HG03460 (cell line): ENCODE measurements at regions not wholly inside any gene's neighbourhood (a gene's known extent, or its start where the extent isn't known, plus 50 kb on each side); places are given as distances from the start of the nearest gene placed in this dataset.
"Not testable (repeated sequence)": the region's sequence is repeated elsewhere in the genome, so short reads cannot be mapped to it uniquely, and the experiment has no call there.

ENCODE experiments used
- ATAC-seq: cut with Tn5 transposase; IDR thresholded peaks from one replicate; pipeline ENCODE4 v1.9.1; 2021; ENCODE audit not compliant: unreplicated experiment

DNA sequence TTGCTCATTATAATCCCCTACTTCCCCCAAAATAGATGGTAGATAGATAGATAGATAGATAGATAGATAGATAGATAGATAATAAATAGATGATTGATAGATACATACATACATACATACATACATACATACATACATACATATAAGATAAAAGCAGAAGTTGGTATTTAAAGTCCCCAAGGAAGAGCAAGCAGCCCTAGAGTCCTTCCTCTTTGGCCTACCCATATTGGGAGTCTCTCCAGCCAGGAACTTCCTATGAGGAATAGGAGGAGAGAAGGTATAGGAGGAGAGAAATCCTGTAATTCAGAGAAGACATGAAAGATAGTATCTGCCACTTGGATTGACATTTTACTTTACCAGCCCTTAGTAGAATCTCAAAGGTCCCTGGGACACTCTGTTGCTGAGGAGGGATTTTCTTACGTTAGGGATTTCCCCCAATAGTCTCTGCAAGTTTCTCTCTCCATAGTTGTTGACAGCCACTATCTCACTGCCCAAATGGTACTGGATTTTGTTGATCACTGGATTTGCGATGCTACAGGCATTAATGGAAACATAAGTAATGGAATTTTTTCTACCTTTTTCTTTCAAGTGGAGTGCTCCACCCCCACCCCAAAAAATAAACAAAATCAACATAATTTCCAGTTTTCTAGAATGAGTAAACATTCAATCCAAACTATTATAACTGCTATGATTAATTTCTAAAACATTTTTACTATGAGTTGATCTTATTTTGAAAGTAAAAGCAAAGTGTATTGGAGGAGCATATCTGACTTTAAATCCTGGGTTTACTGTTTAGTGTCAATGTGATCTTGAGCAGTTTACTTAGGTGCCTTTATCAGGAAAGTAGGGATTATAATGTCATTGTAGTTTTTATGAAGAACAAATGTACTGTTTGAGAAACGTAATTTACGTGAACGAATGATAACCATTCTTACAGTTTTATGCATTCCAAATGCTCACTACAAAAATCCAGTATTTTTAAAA lies 93.2 kb upstream of the TNFSF4 start:
- no peak for ATAC-seq

DNA sequence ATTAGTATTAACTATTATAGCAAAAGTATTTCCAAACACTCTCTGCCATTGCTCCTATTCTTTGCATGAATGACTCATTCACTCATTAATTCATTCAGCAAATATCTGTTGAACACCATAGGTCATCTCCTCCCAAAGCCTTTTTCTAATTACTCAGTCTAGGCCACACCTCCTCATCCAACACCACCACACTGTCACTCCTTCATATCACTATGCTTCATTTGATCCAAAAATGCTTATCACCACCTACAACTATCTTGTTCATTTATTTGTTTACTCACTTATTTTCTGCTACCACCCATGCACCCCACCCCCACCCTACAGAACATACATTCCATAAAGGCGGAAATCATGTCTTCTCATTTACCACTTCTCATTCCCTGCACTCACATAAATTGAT lies 94.4 kb upstream of the TNFSF4 start:
- ATAC-seq, result no peak

DNA sequence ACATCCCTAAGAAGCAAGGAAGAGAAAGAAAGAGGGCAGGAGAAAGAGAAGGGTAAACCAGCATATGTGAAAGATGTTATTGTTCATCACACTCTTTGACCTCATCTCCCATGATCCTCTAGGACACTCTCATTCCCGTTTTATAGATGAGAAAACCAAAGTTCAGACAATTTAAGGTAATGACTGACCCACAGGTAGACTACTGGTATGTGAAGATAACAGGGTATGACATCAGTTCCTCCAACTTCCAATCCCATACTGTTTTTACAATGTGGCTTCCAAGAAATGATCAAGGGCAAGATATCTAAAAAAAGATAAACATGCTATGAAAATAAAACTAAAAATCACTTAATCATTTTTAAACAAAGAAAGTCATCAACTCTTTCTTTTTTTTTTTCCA lies 95.2 kb upstream of the TNFSF4 start:
- no peak for ATAC-seq

DNA sequence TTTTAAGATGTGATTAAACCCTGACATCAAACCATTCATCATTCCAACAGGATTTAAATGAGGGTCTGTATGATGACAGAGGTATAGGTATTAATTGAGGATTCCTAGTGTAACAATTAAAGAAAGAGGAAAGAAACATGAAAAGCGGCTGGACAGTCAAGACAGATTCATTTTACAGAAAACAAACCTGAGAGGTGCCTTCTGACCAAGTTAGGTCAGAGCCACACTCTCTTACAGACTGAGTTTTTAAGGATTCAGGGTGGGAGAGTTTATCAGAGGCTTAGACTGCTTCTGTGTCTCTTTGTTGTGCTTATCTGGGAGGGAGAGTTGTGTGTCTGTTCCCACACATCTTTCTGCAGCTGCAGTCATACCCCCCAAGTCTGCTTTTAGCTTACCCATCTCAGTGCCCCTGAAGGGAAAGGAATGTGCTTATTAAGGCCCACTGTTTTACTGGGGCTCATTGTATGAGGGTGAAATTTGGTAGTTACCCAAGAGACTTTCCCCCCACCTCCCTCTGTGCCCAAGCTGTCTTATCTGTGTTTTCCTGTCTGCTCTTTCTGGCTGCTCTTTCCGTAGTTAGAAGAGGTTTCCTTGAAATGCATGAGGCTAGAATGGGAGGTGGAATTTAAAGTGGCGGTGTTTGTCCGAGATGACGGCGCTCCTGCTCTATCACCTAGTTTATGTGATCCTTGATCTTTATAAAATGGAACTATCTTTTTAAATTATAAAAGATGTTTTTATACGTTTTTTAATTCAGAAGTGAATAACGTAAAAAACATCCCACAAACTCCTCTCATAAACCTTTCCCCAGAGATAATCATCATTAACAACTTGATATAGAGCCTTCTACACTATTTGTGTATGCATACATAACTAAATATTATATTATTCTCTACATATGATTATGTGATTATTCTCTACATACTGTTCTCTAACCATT lies 96.0 kb upstream of the TNFSF4 start:
- no peak for ATAC-seq

DNA sequence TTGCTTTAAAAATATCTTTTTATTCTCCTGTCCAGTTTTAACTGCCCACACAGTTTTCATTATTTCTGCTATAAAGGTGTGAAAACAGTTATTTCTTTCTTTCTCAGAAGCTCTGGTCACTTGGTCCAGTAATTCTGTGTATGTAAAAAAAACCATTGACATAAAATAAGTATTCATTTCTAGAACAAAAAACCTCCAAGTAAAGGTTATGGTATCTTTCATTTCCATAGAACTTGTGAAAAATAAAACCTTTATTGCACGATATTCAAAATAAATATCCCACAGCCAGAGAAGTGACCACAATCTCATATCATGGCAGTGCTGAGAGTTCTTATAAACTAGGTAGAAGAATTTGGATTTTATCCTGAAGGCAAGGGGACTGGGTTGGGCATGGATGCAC lies 96.9 kb upstream of the TNFSF4 start:
- ATAC-seq, result no peak

DNA sequence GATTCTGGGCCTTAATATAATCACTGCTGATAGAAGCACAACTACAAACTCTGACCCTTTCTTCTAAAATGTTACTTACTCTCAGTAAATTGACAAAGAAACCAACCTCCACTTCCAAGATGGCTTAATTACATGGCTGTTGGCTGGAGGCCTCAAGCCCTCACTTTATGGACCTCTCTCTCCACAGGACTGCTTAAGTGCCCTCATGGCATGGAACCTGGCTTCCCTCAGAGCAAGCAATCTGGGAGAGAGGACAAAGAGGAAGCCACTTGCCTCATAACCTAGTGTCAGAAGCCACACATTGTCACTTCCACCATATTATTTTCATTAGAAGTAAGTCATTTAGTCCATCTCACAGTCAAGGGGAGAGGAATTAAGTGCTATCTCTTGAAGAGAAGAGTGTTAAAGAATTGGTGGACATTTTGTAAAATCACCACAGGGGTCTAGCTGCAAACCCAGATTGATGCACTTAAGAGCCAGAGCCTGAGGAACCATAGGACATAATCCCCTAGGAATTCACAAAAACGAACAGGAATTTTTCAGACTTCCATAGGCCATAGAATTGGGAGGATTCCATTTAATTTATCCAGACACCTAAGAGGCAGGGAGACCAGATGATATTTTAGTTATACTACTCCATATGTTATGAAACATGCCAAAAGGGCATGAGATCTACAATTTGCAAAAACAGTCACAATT lies 97.5 kb upstream of the TNFSF4 start:
- ATAC-seq, result no peak

DNA sequence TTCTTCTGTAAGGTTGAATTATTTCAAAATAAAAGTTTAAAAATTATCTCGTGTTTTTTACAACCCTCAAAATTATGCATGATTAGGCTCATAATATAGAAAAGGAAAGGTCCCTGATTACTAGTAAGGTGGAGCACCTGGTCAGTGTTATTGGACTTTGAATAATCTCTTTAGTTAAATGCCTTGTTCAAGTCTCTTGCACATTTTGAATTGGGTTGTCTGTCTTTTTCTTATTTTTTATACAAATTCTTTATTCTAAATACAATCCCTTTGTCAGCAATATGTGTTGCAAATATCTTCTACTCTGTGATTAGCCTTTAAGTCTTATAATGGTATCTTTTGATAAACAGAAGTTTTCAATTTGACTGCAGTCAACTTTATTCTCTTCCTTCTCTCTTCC lies 100.7 kb upstream of the TNFSF4 start:
- ATAC-seq, result no peak

DNA sequence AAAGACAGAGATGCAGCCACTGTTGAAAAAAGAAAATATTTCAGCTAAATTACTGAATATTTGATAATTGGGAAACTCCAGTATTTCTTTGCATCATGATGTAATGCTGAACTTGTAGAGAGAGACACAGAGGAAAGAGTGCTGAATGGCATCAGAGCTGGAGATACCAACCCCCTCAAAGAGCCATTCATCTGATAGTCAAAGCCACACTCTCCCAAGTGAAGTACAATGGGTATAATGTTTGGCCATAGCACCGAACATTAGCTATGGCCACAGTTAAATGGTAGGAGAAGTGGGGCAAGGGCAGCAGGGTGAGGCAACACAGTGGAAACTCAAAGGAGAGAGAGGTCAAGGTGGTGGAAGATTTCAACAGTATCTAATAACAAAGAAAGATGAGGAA lies 107.5 kb upstream of the TNFSF4 start:
- ATAC-seq, result no peak

DNA sequence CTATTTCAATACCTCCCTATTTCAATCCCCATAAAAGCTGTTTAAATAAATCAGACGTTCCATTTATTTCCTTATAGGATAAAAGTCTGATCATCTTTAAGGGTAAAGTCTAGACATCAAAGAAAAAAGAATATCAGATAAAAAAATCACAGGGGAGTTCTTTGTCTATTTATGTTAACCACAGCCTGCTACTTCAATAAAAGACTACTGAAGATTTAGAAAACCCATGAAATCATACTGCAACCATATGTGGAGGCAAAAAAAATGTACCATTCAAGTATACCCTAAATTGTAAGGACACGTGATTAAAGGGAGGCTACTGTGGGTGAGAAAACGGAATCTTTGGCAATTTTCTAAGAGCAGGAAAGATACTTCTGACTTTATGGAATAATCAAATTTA lies 108.2 kb upstream of the TNFSF4 start:
- no peak for ATAC-seq

DNA sequence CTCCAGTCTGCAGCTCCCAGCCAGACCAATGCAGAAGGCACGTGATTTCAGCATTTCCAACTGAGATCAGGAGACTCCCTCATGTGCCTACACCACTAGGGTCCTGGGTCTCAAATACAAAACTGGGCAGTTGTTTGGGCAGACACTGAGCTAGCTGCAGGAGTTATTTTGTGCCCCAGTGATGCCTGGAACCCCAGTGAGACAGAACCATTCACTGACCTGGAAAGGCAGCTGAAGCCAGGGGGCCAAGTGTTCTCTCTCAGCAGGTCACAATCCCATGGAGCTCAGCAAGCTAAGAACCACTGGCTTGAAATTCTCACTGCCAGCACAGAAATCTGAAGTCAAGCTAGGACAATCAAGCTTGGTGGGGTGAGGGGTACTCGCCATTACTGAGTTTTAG lies 111.7 kb upstream of the TNFSF4 start:
- ATAC-seq, result no peak

DNA sequence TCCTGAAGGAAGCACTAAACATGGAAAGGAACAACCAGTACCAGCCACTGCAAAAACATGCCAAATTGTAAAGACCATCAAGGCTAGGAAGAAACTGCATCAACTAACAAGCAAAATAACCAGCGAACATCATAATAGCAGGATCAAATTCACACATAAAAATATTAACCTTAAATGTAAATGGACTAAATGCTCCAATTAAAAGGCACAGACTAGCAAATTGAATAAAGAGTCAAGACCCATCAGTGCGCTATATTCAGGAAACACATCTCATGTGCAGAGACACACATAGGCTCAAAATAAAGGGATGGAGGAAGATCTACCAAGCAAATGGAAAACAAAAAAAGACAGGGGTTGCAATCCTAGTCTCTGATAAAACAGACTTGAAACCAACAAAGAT lies 117.2 kb upstream of the TNFSF4 start:
- ATAC-seq, result not testable (repeated sequence)

DNA sequence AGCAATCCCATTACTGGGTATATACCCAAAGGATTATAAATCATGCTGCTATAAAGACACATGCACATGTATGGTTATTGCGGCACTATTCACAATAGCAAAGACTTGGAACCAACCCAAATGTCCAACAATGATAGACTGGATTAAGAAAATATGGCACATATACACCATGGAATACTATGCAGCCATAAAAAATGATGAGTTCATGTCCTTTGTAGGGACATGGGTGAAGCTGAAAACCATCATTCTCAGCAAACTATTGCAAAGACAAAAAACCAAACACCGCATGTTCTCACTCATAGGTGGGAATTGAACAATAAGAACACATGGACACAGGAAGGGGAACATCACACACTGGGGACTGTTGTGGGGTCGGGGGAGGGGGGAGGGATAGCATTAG lies 120.9 kb upstream of the TNFSF4 start:
- not testable (repeated sequence) for ATAC-seq

DNA sequence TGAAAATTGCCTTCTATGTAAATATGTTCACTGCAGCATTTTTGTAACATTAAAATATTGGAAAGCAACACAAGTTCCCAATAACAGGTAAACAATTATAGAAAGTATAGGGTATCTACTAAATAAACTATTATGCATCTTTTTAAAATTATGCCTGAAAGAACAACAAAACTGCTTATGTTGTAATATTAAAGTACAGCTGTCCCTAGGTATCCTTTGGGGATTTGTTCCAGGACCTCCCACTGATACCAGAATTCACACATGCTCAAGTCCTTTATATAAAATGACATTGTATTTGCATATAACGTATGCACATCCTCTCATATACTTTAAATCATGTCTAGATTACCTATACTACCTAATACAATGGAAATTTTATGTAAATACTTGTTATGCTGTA lies 121.8 kb upstream of the TNFSF4 start:
- ATAC-seq, result no peak

DNA sequence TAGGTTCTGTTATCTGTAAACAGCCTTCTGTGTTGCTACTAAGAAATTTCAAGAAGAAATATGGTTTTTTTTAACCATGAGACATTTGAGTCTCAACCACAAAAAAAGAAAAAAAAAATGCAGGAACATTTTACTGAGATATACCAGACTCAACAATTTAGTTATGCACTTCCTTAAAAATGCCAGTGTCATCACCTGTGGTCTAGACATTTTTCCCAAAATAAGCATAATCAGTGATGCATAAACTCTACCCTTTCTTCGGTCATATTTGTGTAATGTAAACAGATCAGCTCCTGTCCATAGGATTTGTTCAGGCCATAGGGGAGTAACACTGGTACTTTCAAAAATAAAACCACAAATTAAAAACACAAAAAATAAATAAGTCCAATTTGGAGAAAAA lies 122.6 kb upstream of the TNFSF4 start:
- ATAC-seq, result no peak

DNA sequence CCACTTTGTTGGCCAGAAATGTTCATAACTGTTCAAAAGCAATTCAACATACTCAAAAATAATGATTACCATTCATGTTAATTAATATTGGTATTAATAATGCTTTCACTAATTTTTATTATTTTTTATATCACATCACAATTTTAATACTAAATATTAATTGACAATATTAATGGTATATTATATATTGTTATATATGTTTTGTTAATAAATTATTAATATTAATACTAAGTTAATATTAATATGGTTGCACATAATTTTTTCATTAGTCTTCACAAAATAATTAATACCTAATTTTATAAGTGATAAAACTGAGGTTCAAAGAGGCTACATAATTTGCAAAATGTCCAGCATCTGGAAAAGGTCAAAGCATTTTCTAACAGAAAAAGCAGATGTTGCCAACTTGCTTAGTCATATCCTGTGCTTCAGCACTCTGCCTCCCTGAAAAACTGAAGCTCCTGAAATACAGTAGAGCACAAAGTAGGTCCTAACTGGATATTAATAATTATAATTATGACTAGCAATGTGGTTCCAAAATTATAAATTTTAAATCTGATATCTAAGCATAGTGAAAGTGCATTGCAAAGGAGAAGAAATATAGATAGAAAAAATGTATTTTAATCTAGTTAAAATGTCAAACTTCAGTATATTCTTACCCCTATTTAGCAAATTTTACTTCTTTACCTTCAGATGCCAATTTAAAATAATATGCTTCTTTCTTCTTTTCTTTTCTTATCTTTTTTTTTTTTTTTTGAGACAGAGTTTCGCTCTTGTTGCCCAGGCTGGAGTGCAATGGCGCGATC lies 123.2 kb upstream of the TNFSF4 start:
- no peak for ATAC-seq

DNA sequence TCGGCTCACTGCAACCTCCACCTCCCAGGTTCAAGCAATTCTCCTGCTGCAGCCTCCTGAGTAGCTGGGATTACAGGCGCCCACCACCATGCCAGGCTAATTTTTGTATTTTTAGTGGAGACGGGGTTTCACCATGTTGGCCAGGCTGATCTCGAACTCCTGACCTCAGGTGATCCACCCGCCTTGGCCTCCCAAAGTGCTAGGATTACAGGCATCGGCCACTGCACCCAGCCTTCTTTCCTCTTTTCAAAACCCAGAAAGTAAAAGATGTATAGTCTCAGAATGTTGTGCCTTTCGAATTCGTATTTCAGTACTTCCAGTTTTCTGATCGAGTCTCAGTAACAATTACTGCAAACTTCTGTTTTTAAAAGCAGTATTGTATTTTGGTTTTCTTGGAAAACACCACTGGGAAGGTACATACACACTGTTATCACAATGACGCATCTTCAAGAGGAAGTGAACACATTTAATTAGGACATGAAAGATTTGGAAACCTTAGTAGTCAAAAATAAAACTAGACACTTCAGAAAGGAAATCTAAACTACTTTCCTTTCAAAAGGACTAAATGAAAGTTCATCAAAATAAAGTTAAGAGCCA lies 123.9 kb upstream of the TNFSF4 start:
- not testable (repeated sequence) for ATAC-seq

DNA sequence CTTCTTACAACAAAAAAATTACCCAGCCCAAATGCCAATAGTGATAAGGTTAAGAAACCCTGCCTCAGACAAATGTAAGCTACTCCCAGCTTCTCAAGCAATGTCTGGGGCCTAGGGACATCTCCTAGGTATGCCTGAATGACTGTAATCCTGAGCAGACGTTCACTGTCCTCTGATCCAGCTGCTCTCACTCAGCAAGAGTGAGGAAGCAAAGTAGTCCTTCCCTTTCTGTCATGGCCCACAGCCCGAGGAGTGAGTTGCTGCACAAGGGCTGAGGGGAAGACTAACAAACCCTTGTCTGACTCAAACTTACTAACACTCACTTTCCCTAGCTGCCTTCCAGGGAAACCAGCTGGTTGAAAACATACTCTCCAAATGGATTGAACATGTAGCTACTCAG lies 124.9 kb upstream of the TNFSF4 start:
- no peak for ATAC-seq

DNA sequence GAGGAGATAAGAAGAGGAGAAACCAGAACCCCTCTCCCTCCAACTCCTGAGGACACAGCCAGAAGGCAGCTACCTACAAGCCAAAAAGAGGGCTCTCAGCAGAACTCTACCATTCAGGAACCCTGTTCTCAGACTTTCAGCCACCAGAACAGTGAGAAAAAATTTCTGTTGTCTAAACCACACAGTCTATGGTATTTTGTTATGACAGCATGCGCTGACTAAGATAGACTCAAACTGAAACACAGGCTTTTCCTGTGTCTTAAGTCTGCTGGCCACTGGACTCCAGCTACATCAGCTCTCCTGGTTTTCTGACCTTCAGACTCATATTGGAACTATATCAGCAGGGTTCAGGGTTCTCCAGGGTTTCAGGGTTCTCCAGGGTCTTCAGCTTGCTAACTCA lies 126.5 kb upstream of the TNFSF4 start:
- peak; percentile 67 for ATAC-seq

DNA sequence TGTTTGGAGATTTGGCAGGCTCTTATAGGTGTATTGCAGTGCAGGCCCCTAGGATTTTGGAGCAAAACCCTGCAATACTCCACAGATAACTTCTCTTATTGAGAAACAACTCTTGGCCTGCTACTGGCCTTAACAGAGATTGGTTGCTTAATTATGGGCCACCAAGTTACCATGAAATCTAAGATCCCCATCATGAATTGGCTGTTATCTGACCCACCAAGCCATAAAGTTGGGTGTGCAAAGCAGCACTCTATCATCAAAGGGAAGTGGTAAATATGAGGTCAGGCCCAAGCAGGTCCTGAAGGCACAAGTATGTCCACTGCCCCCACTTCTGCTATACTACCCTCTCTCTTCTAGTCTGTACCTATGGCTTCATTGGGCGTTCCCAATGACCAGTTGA lies 130.0 kb upstream of the TNFSF4 start:
- ATAC-seq, result no peak

DNA sequence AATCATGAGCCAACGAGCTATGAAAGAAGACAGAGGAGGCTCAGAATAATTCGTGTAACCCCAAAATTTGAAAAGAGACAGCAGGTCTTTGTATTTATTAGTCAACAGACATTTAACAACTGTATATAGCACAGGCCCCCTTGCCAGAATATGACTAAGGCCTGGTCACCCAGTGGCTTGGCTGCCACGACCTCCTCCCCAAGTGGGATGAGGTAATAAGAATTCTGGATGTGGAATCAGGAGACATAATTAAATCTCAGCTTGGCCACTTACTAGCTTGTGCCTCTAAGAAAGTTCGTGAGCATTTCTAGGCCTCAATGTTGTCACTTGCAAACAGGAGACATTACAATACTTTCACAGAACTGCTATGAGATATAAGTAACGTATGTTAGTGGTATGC lies 134.2 kb upstream of the TNFSF4 start:
- ATAC-seq, result no peak
